Esophagus squamous epithelium (tissue), 4 donors: ENCODE measurements at regions not wholly inside any gene's neighbourhood (a gene's known extent, or its start where the extent isn't known, plus 50 kb on each side); places are given as distances from the start of the nearest gene placed in this dataset.

ENCODE experiments used
- CTCF ChIP-seq, 6 experiments: fragments of 450-650 bp in 4 of 6; fragments of 200-600 bp in 2 of 6; sonication (generic) in 2 of 6; IDR thresholded peaks; one replicate each; pipeline ENCODE4 v1.5.1; 2016 to 2019; ENCODE audit warnings: antibody characterized with exemption in 6 of 6, mild to moderate bottlenecking in 4 of 6, moderate library complexity in 4 of 6
- POLR2A ChIP-seq, 4 donors: fragments of 450-650 bp; IDR thresholded peaks; one replicate each; pipeline ENCODE4 v1.6.1; 2017; ENCODE audit warnings: antibody characterized with exemption in 4 of 4, mild to moderate bottlenecking in 4 of 4, moderate library complexity in 3 of 4

GRCh38 chr5:135700731-135701130, 121.9 kb upstream of the CXCL14 start:
- no peak for TF ChIP-seq CTCF (IDR thresholded peaks at IDR 0.05)
- no peak for TF ChIP-seq POLR2A (IDR thresholded peaks at IDR 0.05)
